ENCODE measurements at regions not wholly inside any gene's neighbourhood (a gene's known extent, or its start where the extent isn't known, plus 50 kb on each side); places are given as distances from the start of the nearest gene placed in this dataset.

GRCh38 chrX:16239211-16239610, 71.9 kb downstream of the MAGEB17 start:
- no peak for TF ChIP-seq CTCF (optimal IDR thresholded peaks at IDR 0.05 in 1 of 3, IDR thresholded peaks at IDR 0.05 in 1 of 3, conservative IDR thresholded peaks at IDR 0.05 in 1 of 3; ENCODE audit: extremely low read depth in 1 of 3, insufficient read depth in 2 of 3, low read length in 3 of 3)
- no peak for TF ChIP-seq EZH2 (IDR thresholded peaks at IDR 0.05; ENCODE audit: low read length)

All from keratinocyte (primary cell).